Aorta (tissue), 5 donors: ENCODE measurements at regions not wholly inside any gene's neighbourhood (a gene's known extent, or its start where the extent isn't known, plus 50 kb on each side); places are given as distances from the start of the nearest gene placed in this dataset.
"Not testable (repeated sequence)": the region's sequence is repeated elsewhere in the genome, so short reads cannot be mapped to it uniquely, and the experiment has no call there.

Experiments
- ATAC-seq: fragments of 200-7000 bp; cut with Tn5 transposase; one replicate; pipeline ENCODE4 v1.9.1; 2022; ENCODE audit warnings: moderate library complexity; ENCODE audit not compliant: low FRiP score
- DNase-seq, 2 donors: peaks; one replicate each; pipeline ENCODE4 v3.0.0-alpha.2; 2020
- H3K27ac ChIP-seq, 2 donors: one replicate each; pipeline ENCODE4 v1.5.1; 2013; ENCODE audit warnings: low read length in 2 of 2, mild to moderate bottlenecking in 2 of 2, moderate library complexity in 2 of 2, control low read depth in 1 of 2, inconsistent platforms in 1 of 2, low read depth in 1 of 2
- H3K27me3 ChIP-seq, 2 donors: one replicate each; pipeline ENCODE4 v1.6.1; 2013; ENCODE audit warnings: control low read depth in 1 of 2, low read length in 1 of 2, mild to moderate bottlenecking in 1 of 2, moderate library complexity in 1 of 2; ENCODE audit not compliant: insufficient read depth in 2 of 2, control insufficient read depth in 1 of 2
- H3K36me3 ChIP-seq, 2 donors: one replicate each; pipeline ENCODE4 v1.6.1; 2013; ENCODE audit warnings: control low read depth in 1 of 2, low read length in 1 of 2, mild to moderate bottlenecking in 1 of 2; ENCODE audit not compliant: insufficient read depth in 2 of 2, control insufficient read depth in 1 of 2
- H3K4me1 ChIP-seq, 2 donors: one replicate each; pipeline ENCODE4 v1.6.1; 2013; ENCODE audit warnings: low read length in 2 of 2, control low read depth in 1 of 2, mild to moderate bottlenecking in 1 of 2, moderate library complexity in 1 of 2; ENCODE audit not compliant: insufficient read depth in 2 of 2, control insufficient read depth in 1 of 2
- H3K4me3 ChIP-seq, 2 donors: one replicate each; pipeline ENCODE4 v1.5.1; 2013; ENCODE audit warnings: low read length in 2 of 2, control low read depth in 1 of 2, mild to moderate bottlenecking in 1 of 2
- H3K9me3 ChIP-seq: one replicate; pipeline ENCODE4 v1.6.1; 2013; ENCODE audit warnings: mild to moderate bottlenecking, low read length; ENCODE audit not compliant: control insufficient read depth
- WGBS, 2 donors: extraction: QIAGEN DNeasy Blood & Tissue Kit; methylation state at CpG; one replicate each; pipeline ENCODE4 v1.1.7; 2013; 5-methylcytosine and 5-hydroxymethylcytosine counted together
- intact Hi-C, 2 donors: fragments of 100-400 bp; cut with DNase I; formaldehyde crosslinking; loops; one replicate each; pipeline versions ENCODE4 v1.14.2 to v1.15.0; 2022
- donor health status: healthy with polysubstance abuse.
- donor health status: Bipolar disorder and iron deficiency.
- donor health status: DM: no; HTN: no; CAD: no.
- donor health status: DM: no; HTN: no; CAD: no.
- donor health status: DM: yes; HTN: yes; CAD: no.

GRCh38 chr6:135703621-135704020 is 147.9 kb upstream of the PDE7B start:
- no peaks in the 10 kb centered on the region for H3K27me3 ChIP-seq
- DNase-seq (no peak), ATAC-seq (no peak)
- peaks cover 5% of the 10 kb centered on the region for H3K9me3 ChIP-seq
- intact Hi-C loops, result no loop called here
- no peak overlapping the region for H3K27ac ChIP-seq
- no peaks in the 10 kb centered on the region for H3K4me1 ChIP-seq
- H3K36me3 ChIP-seq, result no peaks in the 10 kb centered on the region
- H3K4me3 ChIP-seq, result no peak overlapping the region
- WGBS, 2 donors, result 92 to 95% methylated on average over 3 of the region's 3 CpGs

- Histone ChIP-seq H3K36me3 (no peaks in the 10 kb centered on the region), H3K9me3 (peaks cover 5% of the 10 kb centered on the region), H3K27me3 (no peaks in the 10 kb centered on the region), H3K4me1 (no peaks in the 10 kb centered on the region), H3K27ac (no peak overlapping the region), H3K4me3 (no peak overlapping the region)
- WGBS, 2 donors, result 91 to 100% methylated on average over 1 of the region's 1 CpG
- DNase-seq (no peak), ATAC-seq (no peak)
- intact Hi-C loops, result no loop called here
Measured at GRCh38 chr6:135707426-135707825, 144.1 kb upstream of the PDE7B start.

- WGBS, 2 donors, result 88 to 89% methylated on average over 5 of the region's 5 CpGs
- no peak overlapping the region for H3K4me3 ChIP-seq
- intact Hi-C loops, result no loop called here
- H3K9me3 ChIP-seq, result peaks cover 2% of the 10 kb centered on the region
- no peak for DNase-seq
- H3K36me3 ChIP-seq, result no peaks in the 10 kb centered on the region
- ATAC-seq, result no peak
- no peaks in the 10 kb centered on the region for H3K4me1 ChIP-seq
- no peak overlapping the region for H3K27ac ChIP-seq
- H3K27me3 ChIP-seq, result no peaks in the 10 kb centered on the region
Measured at GRCh38 chr6:135710042-135710441, 141.5 kb upstream of the PDE7B start.

GRCh38 chr6:135722190-135722589 is 129.3 kb upstream of the PDE7B start:
- Histone ChIP-seq H3K4me3 (no peak overlapping the region), H3K27me3 (no peaks in the 10 kb centered on the region), H3K27ac (no peak overlapping the region), H3K9me3 (no peaks in the 10 kb centered on the region), H3K36me3 (no peaks in the 10 kb centered on the region), H3K4me1 (no peaks in the 10 kb centered on the region)
- intact Hi-C loops, result no loop called here
- ATAC-seq (no peak), DNase-seq (no peak)

GRCh38 chr6:135722679-135723078 is 128.8 kb upstream of the PDE7B start:
- no peaks in the 10 kb centered on the region for H3K36me3 ChIP-seq
- no peak overlapping the region for H3K27ac ChIP-seq
- whole genome bisulfite sequencing, 2 donors, result 73 to 76% methylated on average over 5 of the region's 5 CpGs
- H3K27me3 ChIP-seq, result no peaks in the 10 kb centered on the region
- no peak for DNase-seq
- intact Hi-C loops, result no loop called here
- H3K9me3 ChIP-seq, result no peaks in the 10 kb centered on the region
- H3K4me3 ChIP-seq, result no peak overlapping the region
- ATAC-seq, result no peak
- H3K4me1 ChIP-seq, result no peaks in the 10 kb centered on the region

- 75 to 76% methylated on average over 2 of the region's 2 CpGs for WGBS, 2 donors
Measured at GRCh38 chr6:135728589-135728988, 122.9 kb upstream of the PDE7B start.

GRCh38 chr6:135731116-135731515 is 120.4 kb upstream of the PDE7B start:
- intact Hi-C loops, result no loop called here
- Histone ChIP-seq H3K27me3 (no peaks in the 10 kb centered on the region), H3K27ac (no peak overlapping the region), H3K4me3 (no peak overlapping the region), H3K4me1 (no peaks in the 10 kb centered on the region), H3K36me3 (no peaks in the 10 kb centered on the region), H3K9me3 (no peaks in the 10 kb centered on the region)
- 92 to 93% methylated on average over 3 of the region's 3 CpGs for WGBS, 2 donors
- ATAC-seq, result no peak
- DNase-seq, result no peak

More at GRCh38 chr6:135728589-135728988, 122.9 kb upstream of the PDE7B start:
- H3K36me3 ChIP-seq, result no peaks in the 10 kb centered on the region
- ATAC-seq (no peak), DNase-seq (no peak)
- H3K27ac ChIP-seq, result no peak overlapping the region
- H3K4me1 ChIP-seq, result no peaks in the 10 kb centered on the region
- no peaks in the 10 kb centered on the region for H3K27me3 ChIP-seq
- H3K4me3 ChIP-seq, result no peak overlapping the region
- intact Hi-C loops, result no loop called here
- no peaks in the 10 kb centered on the region for H3K9me3 ChIP-seq

- intact Hi-C loops, H3K27me3 ChIP-seq, DNase-seq, H3K9me3 ChIP-seq, H3K27ac ChIP-seq, ATAC-seq, H3K36me3 ChIP-seq, H3K4me3 ChIP-seq, H3K4me1 ChIP-seq: not testable (repeated sequence)
- 96% methylated on average over 6 of the region's 6 CpGs for WGBS, 2 donors
Measured at GRCh38 chr6:135736351-135736750, 115.2 kb upstream of the PDE7B start.

GRCh38 chr6:135738636-135739035 is 112.9 kb upstream of the PDE7B start:
- WGBS, 2 donors, result 14 to 19% methylated on average over 1 of the region's 1 CpG

More at GRCh38 chr6:135738636-135739035, 112.9 kb upstream of the PDE7B start:
- DNase-seq, result no peak
- no peaks in the 10 kb centered on the region for H3K4me1 ChIP-seq
- no peaks in the 10 kb centered on the region for H3K9me3 ChIP-seq
- H3K36me3 ChIP-seq, result no peaks in the 10 kb centered on the region
- no peak for ATAC-seq
- H3K27ac ChIP-seq, result no peak overlapping the region
- intact Hi-C loops, result no loop called here
- H3K4me3 ChIP-seq, result no peak overlapping the region
- H3K27me3 ChIP-seq, result no peaks in the 10 kb centered on the region
